ENCODE measurements at regions not wholly inside any gene's neighbourhood (a gene's known extent, or its start where the extent isn't known, plus 50 kb on each side); places are given as distances from the start of the nearest gene placed in this dataset.

DNA sequence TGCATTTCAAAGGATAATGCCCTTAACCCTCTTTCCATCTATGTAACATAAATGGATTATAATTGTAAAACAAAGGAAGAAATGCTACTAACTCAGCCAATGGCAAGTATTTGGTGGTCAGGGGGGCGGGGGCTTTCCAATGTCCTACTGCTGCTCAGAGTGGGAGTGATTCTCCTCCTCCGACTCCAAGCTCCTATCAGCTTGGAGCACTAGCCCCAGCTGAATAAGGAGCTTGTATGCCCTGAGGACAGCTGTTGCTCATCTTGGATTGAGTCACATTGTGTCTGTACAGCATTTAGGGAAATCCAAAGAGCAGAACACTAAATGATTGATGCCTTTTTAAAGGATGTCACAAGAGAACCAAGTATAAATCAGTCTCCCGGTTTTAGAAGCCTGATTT, 105.6 kb upstream of the ZNF521 start:
- Histone ChIP-seq H3K9me3 (ENCODE audit: low read depth) (no peaks in the 10 kb centered on the region), H3K27ac (no peak overlapping the region)

DNA sequence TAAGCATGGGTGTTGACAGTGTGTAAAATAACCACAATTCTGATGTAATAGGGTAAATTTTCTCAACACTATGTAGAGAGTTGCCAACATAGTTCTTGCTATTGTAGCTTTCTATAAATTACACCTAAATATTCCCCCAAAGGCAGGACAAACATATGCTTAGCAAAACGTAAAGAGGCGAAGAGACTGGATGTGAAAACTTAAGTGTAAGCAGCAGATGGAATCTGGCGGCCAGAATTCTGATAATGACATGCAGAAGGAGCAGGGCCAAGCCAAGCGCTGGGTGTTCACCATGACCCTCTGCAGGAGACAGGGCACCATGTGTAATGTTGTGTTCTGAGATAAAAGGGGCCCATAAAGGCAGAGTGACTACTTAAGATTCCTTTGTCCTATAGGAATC, 105.2 kb upstream of the ZNF521 start:
- no peak for DNase-seq (ENCODE audit: low spot score)

More for the DNA sequence above, 105.6 kb upstream of the ZNF521 start:
- H4K20me1 ChIP-seq (ENCODE audit: insufficient read depth, poor library complexity, severe bottlenecking): no peaks in the 10 kb centered on the region
- H3K4me2 ChIP-seq: no peak overlapping the region
- no peak for TF ChIP-seq EZH2 (IDR thresholded peaks at IDR 0.05; ENCODE audit: borderline replicate concordance)
- no peak for TF ChIP-seq EZH2phosphoT487 (IDR thresholded peaks at IDR 0.05; ENCODE audit: low read depth, severe bottlenecking, unreplicated experiment)
- TF ChIP-seq, protein P1, sequence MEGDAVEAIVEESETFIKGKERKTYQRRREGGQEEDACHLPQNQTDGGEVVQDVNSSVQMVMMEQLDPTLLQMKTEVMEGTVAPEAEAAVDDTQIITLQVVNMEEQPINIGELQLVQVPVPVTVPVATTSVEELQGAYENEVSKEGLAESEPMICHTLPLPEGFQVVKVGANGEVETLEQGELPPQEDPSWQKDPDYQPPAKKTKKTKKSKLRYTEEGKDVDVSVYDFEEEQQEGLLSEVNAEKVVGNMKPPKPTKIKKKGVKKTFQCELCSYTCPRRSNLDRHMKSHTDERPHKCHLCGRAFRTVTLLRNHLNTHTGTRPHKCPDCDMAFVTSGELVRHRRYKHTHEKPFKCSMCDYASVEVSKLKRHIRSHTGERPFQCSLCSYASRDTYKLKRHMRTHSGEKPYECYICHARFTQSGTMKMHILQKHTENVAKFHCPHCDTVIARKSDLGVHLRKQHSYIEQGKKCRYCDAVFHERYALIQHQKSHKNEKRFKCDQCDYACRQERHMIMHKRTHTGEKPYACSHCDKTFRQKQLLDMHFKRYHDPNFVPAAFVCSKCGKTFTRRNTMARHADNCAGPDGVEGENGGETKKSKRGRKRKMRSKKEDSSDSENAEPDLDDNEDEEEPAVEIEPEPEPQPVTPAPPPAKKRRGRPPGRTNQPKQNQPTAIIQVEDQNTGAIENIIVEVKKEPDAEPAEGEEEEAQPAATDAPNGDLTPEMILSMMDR (IDR thresholded peaks at IDR 0.05; ENCODE audit: poor library complexity): no peak
- no peaks in the 10 kb centered on the region for H3K36me3 ChIP-seq (replicated peaks; ENCODE audit: insufficient read depth, low read depth)
- no peak overlapping the region for H3K4me3 ChIP-seq
- no peaks in the 10 kb centered on the region for H3K79me2 ChIP-seq
- peaks cover 6% of the 10 kb centered on the region for H3K4me1 ChIP-seq (ENCODE audit: insufficient read depth)
- no peaks in the 10 kb centered on the region for H3K27me3 ChIP-seq
- WGBS (ENCODE audit: low lambda C conversion rate, missing lambda C conversion rate): 46% methylated on average over 3 of the region's 3 CpGs
- H2AFZ ChIP-seq: no peak overlapping the region
- no peak for DNase-seq (ENCODE audit: low spot score)
- H3K9me2 ChIP-seq (replicated peaks; ENCODE audit: insufficient read depth): no peaks in the 10 kb centered on the region

DNA sequence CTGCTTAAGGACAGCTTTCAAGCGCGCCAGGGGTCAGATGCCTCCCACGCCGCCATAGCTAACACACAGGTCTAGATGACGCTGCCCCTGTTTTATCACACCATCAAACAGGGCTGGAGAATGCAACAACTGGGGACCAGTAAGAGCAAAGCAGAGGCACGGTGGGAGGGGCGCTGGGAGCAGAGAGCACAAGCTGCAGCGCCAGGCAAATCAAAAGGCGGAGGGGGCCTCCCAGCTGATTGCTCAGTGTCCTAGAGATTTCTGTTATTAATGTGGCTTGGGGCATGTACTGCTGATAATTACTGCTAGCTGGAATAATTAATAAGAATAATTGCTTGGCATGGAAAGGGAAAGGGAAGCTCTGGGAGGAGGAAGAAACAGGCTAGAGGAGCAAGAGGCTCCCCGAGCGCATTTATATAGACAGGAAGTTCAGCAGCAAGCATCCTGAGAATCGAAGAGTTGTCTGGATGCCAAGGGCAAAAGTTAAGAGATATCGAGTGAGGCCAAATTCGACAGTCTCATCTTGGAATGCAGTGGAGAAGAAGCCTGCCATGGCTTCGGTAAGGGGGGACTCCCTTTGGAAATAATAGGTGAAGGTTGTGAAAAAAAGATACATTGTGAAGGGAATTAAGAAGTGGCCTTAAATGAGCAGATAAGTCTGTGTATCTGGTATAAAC, 104.5 kb upstream of the ZNF521 start:
- H3K79me2 ChIP-seq: no peaks in the 10 kb centered on the region
- H3K36me3 ChIP-seq (replicated peaks; ENCODE audit: insufficient read depth, low read depth): no peaks in the 10 kb centered on the region
- peaks cover 6% of the 10 kb centered on the region for H3K4me1 ChIP-seq (ENCODE audit: insufficient read depth)
- DNase-seq (ENCODE audit: low spot score): no peak
- no peaks in the 10 kb centered on the region for H4K20me1 ChIP-seq (ENCODE audit: insufficient read depth, poor library complexity, severe bottlenecking)
- no peak overlapping the region for H3K4me3 ChIP-seq
- H3K27ac ChIP-seq: no peak overlapping the region
- H3K9me3 ChIP-seq (ENCODE audit: low read depth): no peaks in the 10 kb centered on the region
- TF ChIP-seq, protein P1 (IDR thresholded peaks at IDR 0.05; ENCODE audit: poor library complexity): no peak
- TF ChIP-seq EZH2 (IDR thresholded peaks at IDR 0.05; ENCODE audit: borderline replicate concordance) (no peak), EZH2phosphoT487 (IDR thresholded peaks at IDR 0.05; ENCODE audit: low read depth, severe bottlenecking, unreplicated experiment) (no peak)
- 79% methylated on average over 15 of the region's 15 CpGs for WGBS (ENCODE audit: low lambda C conversion rate, missing lambda C conversion rate)
- H3K4me2 ChIP-seq: no peak overlapping the region
- no peak overlapping the region for H2AFZ ChIP-seq
- H3K9me2 ChIP-seq (replicated peaks; ENCODE audit: insufficient read depth): no peaks in the 10 kb centered on the region
- H3K27me3 ChIP-seq: no peaks in the 10 kb centered on the region

More for the DNA sequence above, 105.2 kb upstream of the ZNF521 start:
- H3K4me1 ChIP-seq (ENCODE audit: insufficient read depth): peaks cover 6% of the 10 kb centered on the region
- TF ChIP-seq EZH2 (IDR thresholded peaks at IDR 0.05; ENCODE audit: borderline replicate concordance) (no peak), EZH2phosphoT487 (IDR thresholded peaks at IDR 0.05; ENCODE audit: low read depth, severe bottlenecking, unreplicated experiment) (no peak)
- TF ChIP-seq, protein P1 (IDR thresholded peaks at IDR 0.05; ENCODE audit: poor library complexity): no peak
- no peaks in the 10 kb centered on the region for H4K20me1 ChIP-seq (ENCODE audit: insufficient read depth, poor library complexity, severe bottlenecking)
- no peaks in the 10 kb centered on the region for H3K27me3 ChIP-seq
- no peak overlapping the region for H3K27ac ChIP-seq
- no peak overlapping the region for H2AFZ ChIP-seq
- no peaks in the 10 kb centered on the region for H3K79me2 ChIP-seq
- H3K4me2 ChIP-seq: no peak overlapping the region
- no peak overlapping the region for H3K4me3 ChIP-seq
- no peaks in the 10 kb centered on the region for H3K36me3 ChIP-seq (replicated peaks; ENCODE audit: insufficient read depth, low read depth)
- no peaks in the 10 kb centered on the region for H3K9me3 ChIP-seq (ENCODE audit: low read depth)
- WGBS (ENCODE audit: low lambda C conversion rate, missing lambda C conversion rate): 63% methylated on average over 4 of the region's 4 CpGs
- no peaks in the 10 kb centered on the region for H3K9me2 ChIP-seq (replicated peaks; ENCODE audit: insufficient read depth)
